NCI-H510A treated with DMSO at 0.1 percent for 48 hours (cell line): ENCODE measurements at regions not wholly inside any gene's neighbourhood (a gene's known extent, or its start where the extent isn't known, plus 50 kb on each side); places are given as distances from the start of the nearest gene placed in this dataset.

Experiments
- DNase-seq: peaks from one replicate; lab custom pipeline; 2025; lab: John Stamatoyannopoulos, UW

- DNase-seq: no peak
Measured at GRCh38 chr10:128557149-128557710, 431.0 kb upstream of the MKI67 start.

- no peak for DNase-seq
Measured at GRCh38 chr10:128560406-128560805, 434.2 kb upstream of the MKI67 start.

GRCh38 chr10:128560993-128561392 lies 434.8 kb upstream of the MKI67 start:
- DNase-seq: no peak

- no peak for DNase-seq
Measured at GRCh38 chr10:128563387-128563786, 437.2 kb upstream of the MKI67 start.

GRCh38 chr10:128563904-128564303 lies 437.7 kb upstream of the MKI67 start:
- DNase-seq: no peak

- DNase-seq: no peak
Measured at GRCh38 chr10:128566361-128566968, 440.2 kb upstream of the MKI67 start.

GRCh38 chr10:128567551-128567950 lies 441.3 kb upstream of the MKI67 start:
- DNase-seq: no peak

GRCh38 chr10:128568041-128568440 lies 441.8 kb upstream of the MKI67 start:
- no peak for DNase-seq

- no peak for DNase-seq
Measured at GRCh38 chr10:128568491-128568890, 442.3 kb upstream of the MKI67 start.

- DNase-seq: no peak
Measured at GRCh38 chr10:128568990-128569945, 443.0 kb upstream of the MKI67 start.

- DNase-seq: no peak
Measured at GRCh38 chr10:128570319-128570995, 444.2 kb upstream of the MKI67 start.

GRCh38 chr10:128571071-128571470 lies 444.8 kb upstream of the MKI67 start:
- no peak for DNase-seq

- DNase-seq: no peak
Measured at GRCh38 chr10:128571745-128572144, 445.5 kb upstream of the MKI67 start.

GRCh38 chr10:128572696-128573095 lies 446.5 kb upstream of the MKI67 start:
- DNase-seq: no peak

GRCh38 chr10:128573281-128573845 lies 447.1 kb upstream of the MKI67 start:
- DNase-seq: no peak

GRCh38 chr10:128573986-128574385 lies 447.8 kb upstream of the MKI67 start:
- DNase-seq: no peak

GRCh38 chr10:128574581-128575210 lies 448.5 kb upstream of the MKI67 start:
- no peak for DNase-seq

GRCh38 chr10:128575761-128576160 lies 449.5 kb upstream of the MKI67 start:
- DNase-seq: no peak

GRCh38 chr10:128576336-128576735 lies 450.1 kb upstream of the MKI67 start:
- no peak for DNase-seq

GRCh38 chr10:128576943-128577670 lies 450.9 kb upstream of the MKI67 start:
- DNase-seq: no peak
